ENCODE measurements at regions not wholly inside any gene's neighbourhood (a gene's known extent, or its start where the extent isn't known, plus 50 kb on each side); places are given as distances from the start of the nearest gene placed in this dataset.

GRCh38 chr9:73553295-73553694 is 401.6 kb downstream of the ANXA1 start:
- no peak for DNase-seq (ENCODE audit: low read depth)

GRCh38 chr9:73558471-73558870 is 406.8 kb downstream of the ANXA1 start:
- no peak for DNase-seq (ENCODE audit: low read depth)

GRCh38 chr9:73565026-73565425 is 413.4 kb downstream of the ANXA1 start:
- no peak for DNase-seq (ENCODE audit: low read depth)

- DNase-seq (ENCODE audit: low read depth), result peak; percentile 13
Observed at GRCh38 chr9:73565833-73566465, 414.3 kb downstream of the ANXA1 start.

DNA sequence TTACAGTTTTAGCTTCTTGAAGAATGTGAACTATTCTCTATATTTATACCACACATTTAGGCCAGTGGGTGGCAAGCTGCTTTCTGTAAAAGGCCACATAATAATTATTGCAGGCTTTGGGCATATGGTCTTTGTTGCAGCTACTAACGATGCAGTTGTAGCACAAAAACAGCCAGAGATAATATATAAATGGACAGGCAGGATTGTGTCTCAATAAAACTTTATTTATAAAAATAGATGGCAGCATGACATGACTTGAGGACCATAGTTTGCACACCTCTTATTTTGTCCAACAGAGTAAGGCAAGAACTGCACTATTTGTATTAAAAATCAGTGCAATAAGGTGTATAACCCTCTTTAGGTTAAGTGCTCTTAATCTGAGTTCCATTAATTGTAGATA is 415.0 kb downstream of the ANXA1 start:
- no peak for DNase-seq (ENCODE audit: low read depth)

- DNase-seq (ENCODE audit: low read depth), result no peak
Observed at GRCh38 chr9:73573235-73573634, 421.6 kb downstream of the ANXA1 start.

GRCh38 chr9:73575101-73576060 is 423.7 kb downstream of the ANXA1 start:
- DNase-seq (ENCODE audit: low read depth), result no peak

DNA sequence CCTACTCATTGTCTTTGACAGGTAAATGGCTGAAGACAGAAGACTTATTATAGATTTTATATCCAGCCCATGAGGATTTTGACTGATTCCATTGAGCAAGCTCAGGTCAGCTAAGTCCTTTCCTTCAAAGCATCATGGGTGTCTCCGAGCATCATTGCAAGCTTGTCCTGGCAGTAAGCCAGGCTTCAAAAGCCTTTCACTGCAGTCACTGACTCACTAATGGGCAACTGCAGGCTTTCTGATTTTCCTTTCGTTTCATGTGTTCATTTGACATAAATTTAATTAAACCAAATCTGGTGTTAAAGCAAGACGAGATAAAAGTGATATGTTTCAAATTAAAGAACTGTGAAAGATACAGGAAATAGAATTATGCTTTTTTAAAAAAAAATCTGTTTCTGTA is 426.2 kb downstream of the ANXA1 start:
- peak; percentile 13 for DNase-seq (ENCODE audit: low read depth)

GRCh38 chr9:73579823-73580222 is 428.2 kb downstream of the ANXA1 start:
- no peak for DNase-seq (ENCODE audit: low read depth)

DNA sequence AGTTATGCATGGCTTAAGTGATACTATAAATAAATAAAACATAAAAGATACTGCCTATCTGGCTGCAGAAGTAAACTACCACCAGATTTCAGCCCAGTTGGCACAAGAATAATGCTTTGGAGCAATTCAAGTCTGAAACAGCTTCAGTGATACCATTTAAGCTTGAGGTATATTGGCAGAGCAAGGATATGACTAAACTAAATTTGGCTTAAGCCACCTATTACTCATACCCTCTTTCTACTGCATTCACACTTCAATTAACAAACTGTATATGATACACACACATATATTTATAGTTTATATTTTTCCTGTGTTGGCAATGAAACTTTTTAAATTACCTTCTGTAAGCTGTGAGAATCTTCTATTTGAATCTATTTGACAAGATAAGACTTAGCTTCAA is 431.9 kb downstream of the ANXA1 start:
- DNase-seq (ENCODE audit: low read depth), result peak; percentile 1

DNA sequence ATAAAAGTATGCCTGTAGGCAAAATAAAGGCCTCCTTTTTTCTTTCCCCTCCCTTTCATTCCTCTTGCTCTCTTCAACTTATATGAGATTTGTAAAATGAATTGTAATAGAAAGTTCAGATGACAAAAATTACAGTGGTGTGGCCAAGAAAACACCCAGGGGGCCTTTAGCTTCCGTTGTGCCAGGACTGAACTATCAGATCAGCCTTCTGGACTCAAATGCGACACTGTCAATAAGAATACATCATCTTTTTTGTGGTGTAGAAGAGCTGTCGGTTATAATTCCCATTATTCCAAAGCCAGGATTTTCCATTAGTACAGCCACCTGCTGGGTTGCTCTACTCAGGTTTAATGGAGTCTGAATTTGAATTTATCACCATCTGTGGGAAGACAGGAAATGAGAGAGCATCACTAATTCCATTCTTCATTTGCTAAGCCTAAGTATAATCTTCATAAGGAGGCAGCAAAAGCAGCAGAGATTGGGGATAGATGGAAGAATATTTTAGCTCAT is 443.4 kb downstream of the ANXA1 start:
- DNase-seq (ENCODE audit: low read depth), result no peak

- DNase-seq (ENCODE audit: low read depth), result no peak
Observed at GRCh38 chr9:73596321-73596720, 444.7 kb downstream of the ANXA1 start.

DNA sequence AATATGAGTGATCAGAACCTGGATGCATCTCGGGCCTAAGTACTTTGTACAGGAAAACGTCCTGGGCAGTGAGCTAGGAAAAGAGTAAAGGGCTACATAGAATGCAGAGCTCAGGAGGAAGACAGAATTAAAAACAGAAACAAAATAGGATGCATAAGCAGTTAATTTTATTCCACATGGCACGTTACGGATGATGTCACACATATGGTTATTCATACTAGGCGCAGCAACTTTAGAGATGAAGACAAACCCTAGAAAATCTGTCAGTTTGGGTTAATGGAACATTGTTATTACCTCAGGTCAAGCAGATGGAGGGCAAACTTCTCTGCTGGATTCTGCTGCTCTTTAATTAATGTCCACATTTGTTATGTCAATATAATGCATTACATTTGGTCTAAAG is 445.4 kb downstream of the ANXA1 start:
- DNase-seq (ENCODE audit: low read depth), result no peak

DNA sequence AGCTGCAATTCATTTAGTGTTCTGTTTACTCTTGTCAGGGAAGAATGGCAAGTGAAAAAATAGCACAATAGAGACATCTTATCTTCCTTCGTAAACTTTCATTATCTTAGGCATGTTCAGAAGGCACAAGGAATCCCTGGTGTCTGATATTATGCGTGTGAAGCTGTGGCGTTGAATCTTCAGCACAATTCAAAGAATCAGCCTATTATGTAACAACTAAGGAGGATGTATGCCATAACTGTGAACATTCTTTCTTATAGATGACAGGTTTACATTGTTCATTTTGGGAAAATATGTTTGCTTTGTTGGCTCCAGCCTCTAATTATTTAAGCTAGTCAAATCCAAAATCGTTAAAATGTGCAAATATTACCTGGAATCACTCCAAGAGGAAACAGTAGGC is 446.1 kb downstream of the ANXA1 start:
- DNase-seq (ENCODE audit: low read depth), result no peak

DNA sequence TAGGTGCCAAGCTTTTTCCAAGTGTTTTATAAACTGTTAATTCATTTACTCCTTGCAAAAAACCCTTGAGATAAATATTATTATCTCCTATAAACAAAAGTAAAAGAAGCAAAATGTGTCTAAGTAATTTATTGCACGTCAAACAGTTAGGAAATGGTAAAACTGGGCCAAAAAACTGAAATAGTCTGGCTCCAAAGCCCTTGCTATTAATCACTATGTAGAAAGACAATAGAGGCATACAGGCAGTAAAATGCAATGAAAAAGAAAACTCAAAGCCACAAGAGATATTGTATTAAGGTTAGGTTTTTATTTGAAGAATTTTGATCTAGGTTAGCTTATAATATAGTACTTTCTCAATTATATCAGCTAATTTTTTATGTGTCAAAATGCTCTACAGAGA is 457.7 kb downstream of the ANXA1 start:
- DNase-seq (ENCODE audit: low read depth), result no peak

- no peak for DNase-seq (ENCODE audit: low read depth)
Observed at GRCh38 chr9:73611032-73611431, 459.4 kb downstream of the ANXA1 start.

- DNase-seq (ENCODE audit: low read depth), result no peak
Observed at GRCh38 chr9:73613092-73613701, 461.5 kb downstream of the ANXA1 start.

DNA sequence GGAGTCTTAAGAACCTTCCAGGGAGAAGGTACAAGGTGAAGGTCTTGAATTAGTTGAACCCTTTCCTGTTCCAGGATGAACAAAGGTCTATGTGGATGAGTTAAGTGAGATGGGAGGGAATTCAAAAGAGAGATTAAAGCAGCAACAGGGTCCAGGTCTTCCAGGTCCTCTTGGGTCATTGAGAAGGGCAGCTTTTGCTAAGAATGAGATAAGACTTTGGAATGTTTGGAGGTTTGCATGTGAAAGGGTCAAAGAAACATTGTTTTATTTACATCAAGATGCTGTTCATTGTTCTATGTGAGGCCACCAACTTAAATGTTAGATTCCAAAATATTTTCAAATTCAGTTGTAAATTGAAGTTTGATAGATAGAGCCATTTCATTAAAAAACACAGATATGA is 463.9 kb downstream of the ANXA1 start:
- no peak for DNase-seq (ENCODE audit: low read depth)

GRCh38 chr9:73617586-73617985 is 465.9 kb downstream of the ANXA1 start:
- DNase-seq (ENCODE audit: low read depth), result no peak

DNA sequence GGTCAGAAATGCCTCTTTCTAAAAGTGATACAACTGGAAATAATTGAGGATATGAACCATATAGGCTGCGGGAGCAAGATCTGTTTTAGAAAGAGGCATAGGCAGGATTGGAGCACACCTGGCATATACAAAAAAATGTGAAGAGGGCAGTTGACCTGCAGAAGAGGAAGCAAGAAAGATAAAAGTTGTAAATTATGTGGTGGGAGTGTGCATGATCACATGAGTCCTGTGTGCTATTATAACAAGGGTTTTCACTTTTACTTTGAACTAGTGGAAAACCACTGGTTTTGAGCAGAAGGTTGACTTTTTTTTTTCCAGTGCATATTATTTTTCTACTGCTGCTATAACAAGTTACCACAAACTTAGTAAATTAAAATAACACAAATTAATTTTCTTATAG is 489.3 kb downstream of the ANXA1 start:
- no peak for DNase-seq (ENCODE audit: low read depth)

GRCh38 chr9:73643379-73644013 is 491.8 kb downstream of the ANXA1 start:
- peak; percentile 8 for DNase-seq (ENCODE audit: low read depth)

DNA sequence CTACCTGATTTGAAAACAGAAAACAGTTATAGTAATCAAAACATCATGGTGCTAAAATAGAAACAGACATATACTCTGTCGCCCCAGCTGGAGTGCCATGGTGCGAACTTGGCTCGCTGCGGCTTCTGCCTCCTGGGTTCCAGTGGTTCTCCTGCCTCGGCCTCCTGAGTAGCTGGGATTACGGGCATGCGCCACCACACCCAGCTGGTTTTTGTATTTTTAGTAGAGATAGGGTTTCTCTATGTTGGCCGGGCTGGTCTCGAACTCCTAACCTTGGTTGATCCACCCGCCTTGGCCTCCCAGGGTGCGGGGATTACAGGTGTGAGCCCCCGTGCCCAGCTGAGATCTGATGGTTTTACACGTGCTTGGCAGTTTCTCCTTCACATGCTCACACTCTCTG is 495.9 kb downstream of the ANXA1 start:
- DNase-seq (ENCODE audit: low read depth), result no peak
